SK-N-SH treated with all-trans-retinoic acid at 6 μM for 48 hours (cell line): ENCODE measurements at regions not wholly inside any gene's neighbourhood (a gene's known extent, or its start where the extent isn't known, plus 50 kb on each side); places are given as distances from the start of the nearest gene placed in this dataset.

Source experiments
- ATAC-seq: fragments of 200-7000 bp; cut with Tn5 transposase; 3 replicates; pipeline ENCODE4 v1.9.1; 2020; ENCODE audit warnings: mild to moderate bottlenecking, moderate library complexity
- ARNTL ChIP-seq: fragments of 450-650 bp; formaldehyde crosslinking; IDR thresholded peaks from 2 replicates; pipeline ENCODE4 v1.5.0; 2020; ENCODE audit warnings: low read depth, mild to moderate bottlenecking, moderate library complexity, borderline replicate concordance
- BACH2 ChIP-seq: fragments of 250-450 bp; sonication (Bioruptor Pico); IDR thresholded peaks from 2 replicates; pipeline ENCODE4 v1.9.0; 2021; ENCODE audit warnings: mild to moderate bottlenecking, borderline replicate concordance
- ESRRG ChIP-seq: fragments of 250-450 bp; sonication (Bioruptor Pico); IDR thresholded peaks from 2 replicates; pipeline ENCODE4 v1.6.1; 2021; ENCODE audit warnings: mild to moderate bottlenecking
- GLIS3 ChIP-seq: fragments of 250-450 bp; sonication (Bioruptor Pico); IDR thresholded peaks from 2 replicates; pipeline ENCODE4 v1.5.0; 2020; ENCODE audit warnings: mild to moderate bottlenecking, moderate library complexity
- ISL1 ChIP-seq: fragments of 250-450 bp; sonication (Bioruptor Pico); IDR thresholded peaks from 2 replicates; pipeline ENCODE4 v2.1.2; 2022; ENCODE audit warnings: mild to moderate bottlenecking, moderate library complexity
- OSR1 ChIP-seq: fragments of 250-450 bp; sonication (Bioruptor Pico); IDR thresholded peaks from 2 replicates; pipeline ENCODE4 v1.8.0; 2022; ENCODE audit warnings: moderate library complexity, mild to moderate bottlenecking, inconsistent platforms
- PPARA ChIP-seq: fragments of 250-450 bp; sonication (Bioruptor Pico); IDR thresholded peaks from 2 replicates; pipeline ENCODE4 v1.5.0; 2020; ENCODE audit warnings: mild to moderate bottlenecking, borderline replicate concordance
- RARB ChIP-seq: fragments of 250-450 bp; sonication (Bioruptor Pico); IDR thresholded peaks from 2 replicates; pipeline ENCODE4 v1.8.0; 2021; ENCODE audit warnings: mild to moderate bottlenecking, moderate library complexity
- SNAI2 ChIP-seq: fragments of 250-450 bp; sonication (Bioruptor Pico); IDR thresholded peaks from 2 replicates; pipeline ENCODE4 v1.5.0; 2020; ENCODE audit warnings: mild to moderate bottlenecking, moderate library complexity
- TOX ChIP-seq: fragments of 250-450 bp; sonication (Bioruptor Pico); IDR thresholded peaks from 2 replicates; pipeline ENCODE4 v1.8.0; 2021; ENCODE audit warnings: mild to moderate bottlenecking, moderate library complexity, borderline replicate concordance
- ZFP3 ChIP-seq: fragments of 250-450 bp; sonication (Bioruptor Pico); IDR thresholded peaks from 2 replicates; pipeline ENCODE4 v1.5.0; 2020; ENCODE audit warnings: mild to moderate bottlenecking, moderate library complexity
- ZFP30 ChIP-seq: fragments of 450-650 bp; formaldehyde crosslinking; IDR thresholded peaks from 2 replicates; pipeline ENCODE4 v1.5.0; 2022; ENCODE audit warnings: mild to moderate bottlenecking, moderate library complexity
- ZNF565 ChIP-seq: fragments of 450-650 bp; formaldehyde crosslinking; conservative IDR thresholded peaks from 2 replicates; pipeline ENCODE4 v1.5.0; 2020; ENCODE audit warnings: low read depth, mild to moderate bottlenecking, moderate library complexity
- ZNF70 ChIP-seq: fragments of 450-650 bp; formaldehyde crosslinking; IDR thresholded peaks from 2 replicates; pipeline ENCODE4 v1.5.0; 2020; ENCODE audit warnings: mild to moderate bottlenecking, moderate library complexity
- TF ChIP-seq, protein P1 (sequence below): fragments of 250-450 bp; sonication (Bioruptor Pico); IDR thresholded peaks from 2 replicates; pipeline ENCODE4 v1.8.0; 2020; ENCODE audit warnings: mild to moderate bottlenecking, moderate library complexity, borderline replicate concordance
- TF ChIP-seq, protein P2 (sequence below): fragments of 250-450 bp; sonication (Bioruptor Pico); IDR thresholded peaks from 2 replicates; pipeline ENCODE4 v1.8.0; 2021; ENCODE audit warnings: low read depth, mild to moderate bottlenecking, moderate library complexity, borderline replicate concordance
- TF ChIP-seq, protein P3 (sequence below): fragments of 250-450 bp; sonication (Bioruptor Pico); IDR thresholded peaks from 2 replicates; pipeline ENCODE4 v1.5.1; 2020; ENCODE audit warnings: low read depth, mild to moderate bottlenecking, moderate library complexity
- TF ChIP-seq, protein P4 (sequence below): fragments of 250-450 bp; sonication (Bioruptor Pico); IDR thresholded peaks from 2 replicates; pipeline ENCODE4 v1.5.1; 2021; ENCODE audit warnings: mild to moderate bottlenecking, moderate library complexity
- TF ChIP-seq, protein P5 (sequence below): fragments of 250-450 bp; sonication (Bioruptor Pico); IDR thresholded peaks from 2 replicates; pipeline ENCODE4 v1.5.0; 2020; ENCODE audit warnings: mild to moderate bottlenecking, moderate library complexity

DNA sequence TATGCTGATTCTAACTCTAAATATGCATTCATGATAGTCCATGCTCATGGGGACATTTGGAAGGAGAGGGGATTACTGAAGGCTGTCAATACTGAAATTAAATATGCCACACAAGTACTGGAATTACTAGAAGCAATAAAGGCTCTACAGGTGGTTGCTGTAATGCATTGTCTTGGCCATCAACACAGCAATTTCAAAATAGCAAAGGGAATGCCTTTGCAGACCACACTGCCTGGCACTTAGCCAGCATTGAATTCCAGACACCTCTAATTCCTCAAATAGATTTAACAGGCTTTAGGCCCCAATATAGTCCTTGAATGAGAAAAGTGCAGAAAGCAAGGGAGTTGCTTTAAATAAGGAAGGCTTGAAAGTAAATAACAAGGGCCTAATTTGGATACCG, 115.8 kb upstream of the PLCL2 start:
- TF ChIP-seq ZFP3 (CRISPR knock-in tag) (no peak), ZFP30 (CRISPR knock-in tag) (no peak), GLIS3 (CRISPR knock-in tag) (no peak)
- TF ChIP-seq, protein P1, sequence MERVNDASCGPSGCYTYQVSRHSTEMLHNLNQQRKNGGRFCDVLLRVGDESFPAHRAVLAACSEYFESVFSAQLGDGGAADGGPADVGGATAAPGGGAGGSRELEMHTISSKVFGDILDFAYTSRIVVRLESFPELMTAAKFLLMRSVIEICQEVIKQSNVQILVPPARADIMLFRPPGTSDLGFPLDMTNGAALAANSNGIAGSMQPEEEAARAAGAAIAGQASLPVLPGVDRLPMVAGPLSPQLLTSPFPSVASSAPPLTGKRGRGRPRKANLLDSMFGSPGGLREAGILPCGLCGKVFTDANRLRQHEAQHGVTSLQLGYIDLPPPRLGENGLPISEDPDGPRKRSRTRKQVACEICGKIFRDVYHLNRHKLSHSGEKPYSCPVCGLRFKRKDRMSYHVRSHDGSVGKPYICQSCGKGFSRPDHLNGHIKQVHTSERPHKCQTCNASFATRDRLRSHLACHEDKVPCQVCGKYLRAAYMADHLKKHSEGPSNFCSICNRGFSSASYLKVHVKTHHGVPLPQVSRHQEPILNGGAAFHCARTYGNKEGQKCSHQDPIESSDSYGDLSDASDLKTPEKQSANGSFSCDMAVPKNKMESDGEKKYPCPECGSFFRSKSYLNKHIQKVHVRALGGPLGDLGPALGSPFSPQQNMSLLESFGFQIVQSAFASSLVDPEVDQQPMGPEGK = no peak
- ATAC-seq = no peak

DNA sequence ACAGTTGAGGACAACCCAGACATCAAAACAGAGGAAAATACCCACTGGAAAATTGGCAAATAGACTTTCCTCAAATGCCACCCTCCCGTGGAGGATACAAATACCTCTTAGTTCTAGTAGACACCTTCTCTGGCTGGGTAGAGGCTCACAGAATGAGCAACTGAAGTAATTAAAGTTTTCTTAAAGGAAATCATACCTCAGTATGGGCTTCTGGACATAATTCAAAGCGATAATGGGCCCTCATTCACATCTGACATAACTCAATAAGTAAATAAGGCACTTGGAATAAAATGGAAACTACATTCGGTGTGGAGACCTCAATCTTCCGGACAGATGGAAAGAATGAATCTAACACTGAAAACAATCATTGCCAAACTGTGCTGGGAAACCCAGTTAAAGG, 115.2 kb upstream of the PLCL2 start:
- no peak for TF ChIP-seq ARNTL (CRISPR knock-in tag)
- TF ChIP-seq, protein P2, sequence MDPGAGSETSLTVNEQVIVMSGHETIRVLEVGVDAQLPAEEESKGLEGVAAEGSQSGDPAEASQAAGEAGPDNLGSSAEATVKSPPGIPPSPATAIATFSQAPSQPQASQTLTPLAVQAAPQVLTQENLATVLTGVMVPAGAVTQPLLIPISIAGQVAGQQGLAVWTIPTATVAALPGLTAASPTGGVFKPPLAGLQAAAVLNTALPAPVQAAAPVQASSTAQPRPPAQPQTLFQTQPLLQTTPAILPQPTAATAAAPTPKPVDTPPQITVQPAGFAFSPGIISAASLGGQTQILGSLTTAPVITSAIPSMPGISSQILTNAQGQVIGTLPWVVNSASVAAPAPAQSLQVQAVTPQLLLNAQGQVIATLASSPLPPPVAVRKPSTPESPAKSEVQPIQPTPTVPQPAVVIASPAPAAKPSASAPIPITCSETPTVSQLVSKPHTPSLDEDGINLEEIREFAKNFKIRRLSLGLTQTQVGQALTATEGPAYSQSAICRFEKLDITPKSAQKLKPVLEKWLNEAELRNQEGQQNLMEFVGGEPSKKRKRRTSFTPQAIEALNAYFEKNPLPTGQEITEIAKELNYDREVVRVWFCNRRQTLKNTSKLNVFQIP (CRISPR knock-in tag) = no peak
- no peak for TF ChIP-seq ISL1 (CRISPR knock-in tag)
- TF ChIP-seq ZFP3 (CRISPR knock-in tag) = no peak
- TF ChIP-seq, protein P3, sequence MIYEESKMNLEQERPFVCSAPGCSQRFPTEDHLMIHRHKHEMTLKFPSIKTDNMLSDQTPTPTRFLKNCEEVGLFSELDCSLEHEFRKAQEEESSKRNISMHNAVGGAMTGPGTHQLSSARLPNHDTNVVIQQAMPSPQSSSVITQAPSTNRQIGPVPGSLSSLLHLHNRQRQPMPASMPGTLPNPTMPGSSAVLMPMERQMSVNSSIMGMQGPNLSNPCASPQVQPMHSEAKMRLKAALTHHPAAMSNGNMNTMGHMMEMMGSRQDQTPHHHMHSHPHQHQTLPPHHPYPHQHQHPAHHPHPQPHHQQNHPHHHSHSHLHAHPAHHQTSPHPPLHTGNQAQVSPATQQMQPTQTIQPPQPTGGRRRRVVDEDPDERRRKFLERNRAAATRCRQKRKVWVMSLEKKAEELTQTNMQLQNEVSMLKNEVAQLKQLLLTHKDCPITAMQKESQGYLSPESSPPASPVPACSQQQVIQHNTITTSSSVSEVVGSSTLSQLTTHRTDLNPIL = no peak
- TF ChIP-seq ZNF565 (CRISPR knock-in tag) = no peak
- TF ChIP-seq PPARA (CRISPR knock-in tag) = no peak
- TF ChIP-seq ZNF70 (CRISPR knock-in tag) = no peak
- TF ChIP-seq RARB (CRISPR knock-in tag) = no peak
- no peak for TF ChIP-seq TOX (CRISPR knock-in tag)
- TF ChIP-seq, protein P4, sequence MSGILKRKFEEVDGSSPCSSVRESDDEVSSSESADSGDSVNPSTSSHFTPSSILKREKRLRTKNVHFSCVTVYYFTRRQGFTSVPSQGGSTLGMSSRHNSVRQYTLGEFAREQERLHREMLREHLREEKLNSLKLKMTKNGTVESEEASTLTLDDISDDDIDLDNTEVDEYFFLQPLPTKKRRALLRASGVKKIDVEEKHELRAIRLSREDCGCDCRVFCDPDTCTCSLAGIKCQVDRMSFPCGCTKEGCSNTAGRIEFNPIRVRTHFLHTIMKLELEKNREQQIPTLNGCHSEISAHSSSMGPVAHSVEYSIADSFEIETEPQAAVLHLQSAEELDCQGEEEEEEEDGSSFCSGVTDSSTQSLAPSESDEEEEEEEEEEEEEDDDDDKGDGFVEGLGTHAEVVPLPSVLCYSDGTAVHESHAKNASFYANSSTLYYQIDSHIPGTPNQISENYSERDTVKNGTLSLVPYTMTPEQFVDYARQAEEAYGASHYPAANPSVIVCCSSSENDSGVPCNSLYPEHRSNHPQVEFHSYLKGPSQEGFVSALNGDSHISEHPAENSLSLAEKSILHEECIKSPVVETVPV = no peak
- TF ChIP-seq, all 23 proteins: peak for 0

DNA sequence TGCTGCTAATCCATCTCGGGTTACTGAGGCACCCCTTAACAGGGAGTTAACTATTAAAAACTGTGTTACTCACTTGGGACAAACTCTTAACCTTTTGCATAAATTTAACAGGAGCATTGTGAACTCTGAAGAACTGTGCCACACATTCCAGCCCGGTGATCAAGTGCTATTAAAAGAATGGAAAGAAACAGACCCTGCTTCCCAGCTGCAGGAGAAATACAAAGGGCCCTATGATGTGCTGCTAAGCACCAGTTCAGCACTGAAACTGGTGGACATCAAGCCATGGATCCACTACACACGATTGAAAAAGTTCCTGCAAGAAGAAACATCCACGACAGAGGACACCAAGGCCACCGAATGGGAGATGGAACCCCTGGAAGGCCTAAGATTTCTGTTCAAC, 114.7 kb upstream of the PLCL2 start:
- no peak for TF ChIP-seq ZNF70 (CRISPR knock-in tag)
- no peak for TF ChIP-seq BACH2 (CRISPR knock-in tag)
- TF ChIP-seq, protein P2 (CRISPR knock-in tag) = no peak
- TF ChIP-seq, protein P1 = no peak
- no peak for TF ChIP-seq ARNTL (CRISPR knock-in tag)
- no peak for TF ChIP-seq ZFP30 (CRISPR knock-in tag)
- TF ChIP-seq ISL1 (CRISPR knock-in tag) = no peak
- no peak for TF ChIP-seq ZNF565 (CRISPR knock-in tag)
- no peak for TF ChIP-seq ESRRG (CRISPR knock-in tag)
- TF ChIP-seq OSR1 (CRISPR knock-in tag) = no peak
- TF ChIP-seq PPARA (CRISPR knock-in tag) = no peak
- TF ChIP-seq SNAI2 (CRISPR knock-in tag) = no peak
- TF ChIP-seq, protein P5, sequence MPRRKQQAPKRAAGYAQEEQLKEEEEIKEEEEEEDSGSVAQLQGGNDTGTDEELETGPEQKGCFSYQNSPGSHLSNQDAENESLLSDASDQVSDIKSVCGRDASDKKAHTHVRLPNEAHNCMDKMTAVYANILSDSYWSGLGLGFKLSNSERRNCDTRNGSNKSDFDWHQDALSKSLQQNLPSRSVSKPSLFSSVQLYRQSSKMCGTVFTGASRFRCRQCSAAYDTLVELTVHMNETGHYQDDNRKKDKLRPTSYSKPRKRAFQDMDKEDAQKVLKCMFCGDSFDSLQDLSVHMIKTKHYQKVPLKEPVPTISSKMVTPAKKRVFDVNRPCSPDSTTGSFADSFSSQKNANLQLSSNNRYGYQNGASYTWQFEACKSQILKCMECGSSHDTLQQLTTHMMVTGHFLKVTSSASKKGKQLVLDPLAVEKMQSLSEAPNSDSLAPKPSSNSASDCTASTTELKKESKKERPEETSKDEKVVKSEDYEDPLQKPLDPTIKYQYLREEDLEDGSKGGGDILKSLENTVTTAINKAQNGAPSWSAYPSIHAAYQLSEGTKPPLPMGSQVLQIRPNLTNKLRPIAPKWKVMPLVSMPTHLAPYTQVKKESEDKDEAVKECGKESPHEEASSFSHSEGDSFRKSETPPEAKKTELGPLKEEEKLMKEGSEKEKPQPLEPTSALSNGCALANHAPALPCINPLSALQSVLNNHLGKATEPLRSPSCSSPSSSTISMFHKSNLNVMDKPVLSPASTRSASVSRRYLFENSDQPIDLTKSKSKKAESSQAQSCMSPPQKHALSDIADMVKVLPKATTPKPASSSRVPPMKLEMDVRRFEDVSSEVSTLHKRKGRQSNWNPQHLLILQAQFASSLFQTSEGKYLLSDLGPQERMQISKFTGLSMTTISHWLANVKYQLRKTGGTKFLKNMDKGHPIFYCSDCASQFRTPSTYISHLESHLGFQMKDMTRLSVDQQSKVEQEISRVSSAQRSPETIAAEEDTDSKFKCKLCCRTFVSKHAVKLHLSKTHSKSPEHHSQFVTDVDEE (CRISPR knock-in tag) = no peak
- TF ChIP-seq, all 23 proteins: peak for 0
- no peak for ATAC-seq

More for the DNA sequence above, 115.2 kb upstream of the PLCL2 start:
- no peak for ATAC-seq
